Prostate gland (tissue), 2 donors: ENCODE measurements at regions not wholly inside any gene's neighbourhood (a gene's known extent, or its start where the extent isn't known, plus 50 kb on each side); places are given as distances from the start of the nearest gene placed in this dataset.
A peak's percentile ranks its signal among the peaks of the same experiment; 100 is the strongest.

Source experiments
- DNase-seq: peaks from one replicate; pipeline ENCODE4 v3.0.0-alpha.2; 2019; ENCODE audit warnings: low spot score
- H3K27ac ChIP-seq, 2 donors: fragments of 200-600 bp; sonication (generic); 2 replicates each; pipeline ENCODE4 v1.5.1; 2017 to 2019
- H3K27me3 ChIP-seq: fragments of 200-600 bp; sonication (generic); replicated peaks from 2 replicates; pipeline ENCODE4 v1.5.1; 2019; ENCODE audit not compliant: insufficient read depth
- H3K36me3 ChIP-seq, 2 donors: fragments of 200-600 bp; sonication (generic); 1 replicate in 1 of 2; 2 replicates in 1 of 2; pipeline versions ENCODE4 v1.5.1 to v1.8.1; 2017 to 2019
- H3K4me1 ChIP-seq: fragments of 200-600 bp; sonication (generic); replicated peaks from 2 replicates; pipeline ENCODE4 v1.5.1; 2019
- H3K4me3 ChIP-seq, 2 donors: fragments of 200-600 bp; sonication (generic); 2 replicates each; pipeline ENCODE4 v1.5.1; 2017 to 2019
- H3K9me3 ChIP-seq: fragments of 200-600 bp; sonication (generic); 2 replicates; pipeline ENCODE4 v1.5.1; 2017
- POLR2A ChIP-seq: fragments of 450-650 bp; IDR thresholded peaks from one replicate; pipeline ENCODE4 v1.6.1; 2016; ENCODE audit warnings: antibody characterized with exemption, mild to moderate bottlenecking
- POLR2AphosphoS5 ChIP-seq: sonication (generic); formaldehyde crosslinking; IDR thresholded peaks from one replicate; pipeline ENCODE4 v1.6.1; 2017; ENCODE audit warnings: antibody characterized with exemption
- WGBS: methylation state at CpG from one replicate; pipeline ENCODE4 v1.1.5; 2018; 5-methylcytosine and 5-hydroxymethylcytosine counted together
- intact Hi-C: fragments of 100-400 bp; cut with DNase I; formaldehyde crosslinking; loops from one replicate; pipeline ENCODE4 v1.14.2; 2022
- TF ChIP-seq, protein P1 (sequence below), 4 experiments: fragments of 200-600 bp in 2 of 4; fragments of 450-650 bp in 2 of 4; sonication (generic) in 2 of 4; IDR thresholded peaks; 1 replicate in 3 of 4; 2 replicates in 1 of 4; pipeline ENCODE4 v1.5.1; 2016 to 2019; ENCODE audit warnings: antibody characterized with exemption in 4 of 4, mild to moderate bottlenecking in 2 of 4, moderate library complexity in 2 of 4

DNA sequence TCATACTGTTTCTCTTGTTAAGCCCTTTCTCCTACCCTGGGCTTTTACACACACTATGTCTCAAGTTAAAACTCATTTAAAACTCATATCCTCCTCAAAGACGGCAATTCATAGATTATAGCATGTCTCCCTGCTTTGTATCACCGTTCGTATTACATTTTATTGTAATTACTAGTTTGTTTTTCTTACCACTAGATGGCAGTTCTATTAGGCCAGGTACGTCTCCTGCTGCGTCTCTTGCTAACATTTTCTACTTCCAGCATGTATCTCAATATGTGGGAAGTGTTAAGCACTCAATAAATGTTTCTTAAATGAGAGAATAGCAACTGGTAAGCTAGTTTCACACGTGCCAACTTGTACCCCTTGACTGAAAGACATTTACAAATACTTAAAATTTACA is 450.3 kb upstream of the PCDH7 start:
- no peak overlapping the region for H3K4me3 ChIP-seq
- H3K27ac ChIP-seq: no peak overlapping the region
- intact Hi-C loops: no loop called here
- 33% methylated on average over 6 of the region's 6 CpGs for WGBS
- H3K9me3 ChIP-seq: no peaks in the 10 kb centered on the region
- H3K27me3 ChIP-seq: no peaks in the 10 kb centered on the region
- TF ChIP-seq, protein P1, sequence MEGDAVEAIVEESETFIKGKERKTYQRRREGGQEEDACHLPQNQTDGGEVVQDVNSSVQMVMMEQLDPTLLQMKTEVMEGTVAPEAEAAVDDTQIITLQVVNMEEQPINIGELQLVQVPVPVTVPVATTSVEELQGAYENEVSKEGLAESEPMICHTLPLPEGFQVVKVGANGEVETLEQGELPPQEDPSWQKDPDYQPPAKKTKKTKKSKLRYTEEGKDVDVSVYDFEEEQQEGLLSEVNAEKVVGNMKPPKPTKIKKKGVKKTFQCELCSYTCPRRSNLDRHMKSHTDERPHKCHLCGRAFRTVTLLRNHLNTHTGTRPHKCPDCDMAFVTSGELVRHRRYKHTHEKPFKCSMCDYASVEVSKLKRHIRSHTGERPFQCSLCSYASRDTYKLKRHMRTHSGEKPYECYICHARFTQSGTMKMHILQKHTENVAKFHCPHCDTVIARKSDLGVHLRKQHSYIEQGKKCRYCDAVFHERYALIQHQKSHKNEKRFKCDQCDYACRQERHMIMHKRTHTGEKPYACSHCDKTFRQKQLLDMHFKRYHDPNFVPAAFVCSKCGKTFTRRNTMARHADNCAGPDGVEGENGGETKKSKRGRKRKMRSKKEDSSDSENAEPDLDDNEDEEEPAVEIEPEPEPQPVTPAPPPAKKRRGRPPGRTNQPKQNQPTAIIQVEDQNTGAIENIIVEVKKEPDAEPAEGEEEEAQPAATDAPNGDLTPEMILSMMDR (IDR thresholded peaks at IDR 0.05): peak in 2 of 4 experiments; percentile 25 to 41
- no peak for TF ChIP-seq POLR2A
- no peak for DNase-seq
- H3K4me1 ChIP-seq: no peaks in the 10 kb centered on the region
- no peaks in the 10 kb centered on the region for H3K36me3 ChIP-seq

GRCh38 chr4:30281986-30282385 is 438.2 kb upstream of the PCDH7 start:
- TF ChIP-seq POLR2A (no peak), POLR2AphosphoS5 (no peak)
- TF ChIP-seq, protein P1 (IDR thresholded peaks at IDR 0.05): no peak
- intact Hi-C loops: no loop called here
- DNase-seq: no peak

GRCh38 chr4:30283336-30283735 is 436.8 kb upstream of the PCDH7 start:
- H3K9me3 ChIP-seq: no peaks in the 10 kb centered on the region
- H3K36me3 ChIP-seq: no peaks in the 10 kb centered on the region
- no peak overlapping the region for H3K4me3 ChIP-seq
- intact Hi-C loops: no loop called here
- WGBS: 49% methylated on average over 3 of the region's 3 CpGs
- no peaks in the 10 kb centered on the region for H3K27me3 ChIP-seq
- DNase-seq: no peak
- H3K27ac ChIP-seq: peak overlapping the region; percentile 26 to 34
- H3K4me1 ChIP-seq: no peaks in the 10 kb centered on the region
- TF ChIP-seq, protein P1 (IDR thresholded peaks at IDR 0.05): no peak
- TF ChIP-seq POLR2A (no peak), POLR2AphosphoS5 (no peak)

More at GRCh38 chr4:30281986-30282385, 438.2 kb upstream of the PCDH7 start:
- Histone ChIP-seq H3K9me3 (no peaks in the 10 kb centered on the region), H3K4me3 (no peak overlapping the region), H3K27me3 (no peaks in the 10 kb centered on the region), H3K36me3 (no peaks in the 10 kb centered on the region), H3K27ac (peak overlapping the region; percentile 26 to 34), H3K4me1 (no peaks in the 10 kb centered on the region)

DNA sequence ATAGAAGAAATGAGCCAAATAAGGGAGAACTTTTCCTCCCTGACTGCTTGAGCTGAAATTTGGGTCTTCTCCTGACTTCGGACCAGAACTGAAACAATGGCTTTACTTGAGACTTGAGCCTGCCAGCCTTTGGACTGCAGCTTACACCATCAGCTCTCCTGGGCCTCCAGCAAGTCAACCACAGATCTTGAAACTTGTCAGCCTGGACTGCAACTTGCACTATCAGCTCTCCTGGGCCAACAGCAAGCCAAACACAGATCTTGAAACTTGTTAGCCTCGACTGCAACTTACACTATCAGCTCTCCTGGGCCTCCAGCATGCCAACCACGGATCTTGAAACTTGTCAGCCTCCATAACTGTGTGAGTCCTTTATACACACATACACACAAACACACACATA is 425.9 kb upstream of the PCDH7 start:
- Histone ChIP-seq H3K36me3 (no peaks in the 10 kb centered on the region), H3K27ac (no peak overlapping the region), H3K4me1 (no peaks in the 10 kb centered on the region), H3K4me3 (no peak overlapping the region), H3K9me3 (no peaks in the 10 kb centered on the region), H3K27me3 (no peaks in the 10 kb centered on the region)
- intact Hi-C loops: no loop called here
- DNase-seq: no peak
- TF ChIP-seq POLR2AphosphoS5: no peak
- TF ChIP-seq, protein P1 (IDR thresholded peaks at IDR 0.05): no peak
- TF ChIP-seq POLR2A: no peak
- 76% methylated on average over 3 of the region's 3 CpGs for whole genome bisulfite sequencing

- WGBS: 88% methylated on average over 5 of the region's 5 CpGs
- TF ChIP-seq POLR2AphosphoS5 (no peak), POLR2A (no peak)
- TF ChIP-seq, protein P1 (IDR thresholded peaks at IDR 0.05): no peak
- Histone ChIP-seq H3K4me1 (no peaks in the 10 kb centered on the region), H3K27me3 (no peaks in the 10 kb centered on the region), H3K36me3 (no peaks in the 10 kb centered on the region), H3K27ac (no peak overlapping the region), H3K9me3 (no peaks in the 10 kb centered on the region), H3K4me3 (no peak overlapping the region)
- DNase-seq: no peak
- intact Hi-C loops: no loop called here
Measured at GRCh38 chr4:30295652-30296051, 424.5 kb upstream of the PCDH7 start.
